Sigmoid colon (tissue), 4 donors: ENCODE measurements at regions not wholly inside any gene's neighbourhood (a gene's known extent, or its start where the extent isn't known, plus 50 kb on each side); places are given as distances from the start of the nearest gene placed in this dataset.

Experiments used
- CTCF ChIP-seq, 4 experiments: fragments of 450-650 bp in 3 of 4; fragments of 200-600 bp in 1 of 4; IDR thresholded peaks; one replicate each; pipeline ENCODE4 v1.5.1; 2016 to 2019; ENCODE audit warnings: antibody characterized with exemption in 4 of 4, mild to moderate bottlenecking in 3 of 4, moderate library complexity in 2 of 4
- EP300 ChIP-seq, 4 donors: sonication (generic); formaldehyde crosslinking; IDR thresholded peaks; one replicate each; pipeline ENCODE4 v1.6.1; 2017; ENCODE audit warnings: antibody characterized with exemption in 4 of 4
- POLR2A ChIP-seq, 2 donors: fragments of 450-650 bp; IDR thresholded peaks; one replicate each; pipeline ENCODE4 v1.6.1; 2016; ENCODE audit warnings: antibody characterized with exemption in 2 of 2, mild to moderate bottlenecking in 2 of 2, moderate library complexity in 2 of 2

- peak; percentile 66 to 86 (median 79) for TF ChIP-seq CTCF (IDR thresholded peaks at IDR 0.05)
- no peak for TF ChIP-seq POLR2A (IDR thresholded peaks at IDR 0.05)
- TF ChIP-seq EP300 (IDR thresholded peaks at IDR 0.05), result no peak
These were observed 71.7 kb upstream of the WWC1 start for GRCh38 chr5:168219515-168220410.
